Left lung (tissue), 4 donors: ENCODE measurements at regions not wholly inside any gene's neighbourhood (a gene's known extent, or its start where the extent isn't known, plus 50 kb on each side); places are given as distances from the start of the nearest gene placed in this dataset.

Experiments used
- ATAC-seq: fragments of 200-7000 bp; cut with Tn5 transposase; one replicate; pipeline ENCODE4 v1.9.1; 2020; ENCODE audit warnings: moderate library complexity
- DNase-seq, 4 donors: peaks; one replicate each; pipeline ENCODE4 v3.0.0-alpha.2; 2013 to 2020
- H3K27ac ChIP-seq, 2 donors: fragments of 200-600 bp; sonication (generic) in 1 of 2; one replicate each; pipeline versions ENCODE4 v1.5.0 to v1.8.0; 2020 to 2021
- H3K27me3 ChIP-seq, 2 donors: fragments of 200-600 bp; sonication (generic) in 1 of 2; one replicate each; pipeline versions ENCODE4 v1.5.0 to v1.8.0; 2020 to 2021
- H3K36me3 ChIP-seq, 2 donors: fragments of 200-600 bp; sonication (generic) in 1 of 2; one replicate each; pipeline versions ENCODE4 v1.5.0 to v1.8.0; 2020 to 2021
- H3K4me1 ChIP-seq, 2 donors: fragments of 200-600 bp; one replicate each; pipeline ENCODE4 v1.8.0; 2021
- H3K4me3 ChIP-seq, 2 donors: fragments of 200-600 bp; sonication (generic) in 1 of 2; one replicate each; pipeline versions ENCODE4 v1.5.0 to v1.8.0; 2020 to 2021; ENCODE audit warnings: mild to moderate bottlenecking in 1 of 2
- H3K9me3 ChIP-seq, 2 donors: fragments of 200-600 bp; sonication (generic) in 1 of 2; one replicate each; pipeline versions ENCODE4 v1.5.0 to v1.8.0; 2020 to 2021
- CTCF ChIP-seq, 2 donors: fragments of 200-600 bp; sonication (generic) in 1 of 2; IDR thresholded peaks; one replicate each; pipeline versions ENCODE4 v1.5.0 to v1.8.0; 2021; ENCODE audit warnings: antibody characterized with exemption in 2 of 2
- intact Hi-C, 2 donors: fragments of 100-400 bp; cut with DNase I; formaldehyde crosslinking; loops; one replicate each; pipeline versions ENCODE4 v1.11.2 to v1.14.2; 2022
- donor health status: DM: no; HTN: yes; CAD: no.
- donor health status: DM: no; HTN: no; CAD: no.

GRCh38 chr5:2656206-2656605 is 95.3 kb downstream of the IRX2 start:
- TF ChIP-seq CTCF (IDR thresholded peaks at IDR 0.05), result no peak
- Histone ChIP-seq H3K27me3 (peaks cover 0 to 40% of the 10 kb centered on the region in 2 donors), H3K36me3 (no peaks in the 10 kb centered on the region), H3K27ac (no peak overlapping the region), H3K9me3 (no peaks in the 10 kb centered on the region), H3K4me3 (no peak overlapping the region), H3K4me1 (no peaks in the 10 kb centered on the region)
- intact Hi-C loops, result no loop called here
- DNase-seq (no peak), ATAC-seq (no peak)

DNA sequence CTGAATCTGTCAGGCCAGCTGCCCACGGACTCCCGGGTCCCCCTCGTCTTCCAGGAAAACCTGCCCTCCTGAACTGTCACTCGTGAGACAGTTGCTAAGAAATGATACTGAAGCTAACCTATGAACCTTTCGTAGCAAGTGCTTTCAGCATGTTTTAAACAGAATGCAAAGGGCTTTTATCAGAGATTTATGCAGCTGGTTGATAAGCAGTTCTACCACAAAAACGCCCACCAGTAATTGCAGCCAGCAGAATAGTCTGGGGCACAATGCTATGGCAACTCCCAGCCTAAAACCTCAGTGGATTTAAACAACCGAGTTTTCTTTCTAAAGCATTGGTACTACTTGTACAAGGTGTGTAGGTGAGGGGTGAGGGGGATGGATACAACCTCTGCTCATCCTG is 97.5 kb downstream of the IRX2 start:
- peaks cover 0 to 24% of the 10 kb centered on the region in 2 donors for H3K27me3 ChIP-seq
- no peak for ATAC-seq
- DNase-seq, result no peak
- no peak overlapping the region for H3K4me3 ChIP-seq
- H3K27ac ChIP-seq, result no peak overlapping the region
- no peaks in the 10 kb centered on the region for H3K9me3 ChIP-seq
- no peaks in the 10 kb centered on the region for H3K4me1 ChIP-seq
- intact Hi-C loops, result no loop called here
- H3K36me3 ChIP-seq, result no peaks in the 10 kb centered on the region
- no peak for TF ChIP-seq CTCF (IDR thresholded peaks at IDR 0.05)

DNA sequence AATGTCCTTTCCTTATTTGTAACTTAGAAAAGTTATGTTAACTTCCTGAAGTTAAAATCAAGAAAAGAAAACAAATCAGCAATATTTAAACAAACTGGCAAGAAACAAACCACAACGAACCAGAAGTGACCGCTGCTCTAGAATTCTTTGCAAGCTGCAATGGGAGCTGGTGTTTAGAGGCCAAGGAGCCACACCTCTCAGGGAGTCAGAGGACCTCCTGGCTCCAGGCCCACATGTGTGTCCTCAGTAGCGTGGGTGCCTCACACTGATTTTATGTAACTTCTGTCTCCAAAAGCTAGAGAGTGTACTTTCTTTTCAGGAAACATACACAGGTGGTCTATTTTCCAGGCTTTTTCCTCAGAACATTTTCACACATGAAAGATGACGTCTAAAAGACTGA is 100.4 kb downstream of the IRX2 start:
- no peak for ATAC-seq
- Histone ChIP-seq H3K4me1 (no peaks in the 10 kb centered on the region), H3K4me3 (no peak overlapping the region), H3K27me3 (no peaks in the 10 kb centered on the region), H3K36me3 (no peaks in the 10 kb centered on the region), H3K9me3 (no peaks in the 10 kb centered on the region), H3K27ac (no peak overlapping the region)
- intact Hi-C loops, result no loop called here
- TF ChIP-seq CTCF (IDR thresholded peaks at IDR 0.05), result no peak
- DNase-seq, result no peak

DNA sequence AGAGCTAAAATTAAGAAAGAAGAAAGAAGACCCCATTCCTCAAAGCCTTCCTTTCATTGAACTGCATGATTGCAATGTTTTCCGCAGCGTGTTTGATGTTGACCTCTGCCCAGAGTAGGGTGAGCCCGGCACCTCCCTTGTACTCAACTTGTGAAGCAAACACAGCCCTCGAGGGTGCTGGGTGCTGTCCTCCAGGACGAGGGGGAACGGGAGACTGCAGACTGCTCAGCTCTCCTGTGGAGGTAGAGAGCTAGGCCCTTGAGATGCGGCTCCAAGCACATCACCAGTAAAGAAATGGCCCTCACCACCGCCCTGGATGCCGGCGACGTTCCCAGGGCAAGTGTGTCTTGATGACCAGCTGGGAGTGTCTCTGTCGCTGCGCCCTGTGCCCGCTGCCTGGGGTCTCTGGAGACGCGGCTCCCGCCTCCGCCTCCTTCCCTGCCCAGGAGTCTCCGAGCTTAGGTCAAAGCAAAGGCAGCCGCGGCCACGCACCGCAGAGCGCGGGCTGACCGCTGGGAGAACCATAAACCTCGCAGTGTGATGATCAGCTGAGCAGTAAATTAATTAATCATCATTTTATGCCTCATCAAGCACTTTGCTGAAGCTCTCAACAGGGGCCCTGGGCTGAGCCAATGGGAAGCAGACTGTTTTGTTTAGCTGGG is 108.7 kb downstream of the IRX2 start:
- ATAC-seq (no peak), DNase-seq (peak in 1 of 4 donors; percentile 74)
- H3K27ac ChIP-seq, result no peak overlapping the region
- H3K36me3 ChIP-seq, result no peaks in the 10 kb centered on the region
- no peak overlapping the region for H3K4me3 ChIP-seq
- H3K9me3 ChIP-seq, result no peaks in the 10 kb centered on the region
- no peak for TF ChIP-seq CTCF (IDR thresholded peaks at IDR 0.05)
- intact Hi-C loops, result no loop called here
- peaks cover 0 to 5% of the 10 kb centered on the region in 2 donors for H3K27me3 ChIP-seq
- no peaks in the 10 kb centered on the region for H3K4me1 ChIP-seq

DNA sequence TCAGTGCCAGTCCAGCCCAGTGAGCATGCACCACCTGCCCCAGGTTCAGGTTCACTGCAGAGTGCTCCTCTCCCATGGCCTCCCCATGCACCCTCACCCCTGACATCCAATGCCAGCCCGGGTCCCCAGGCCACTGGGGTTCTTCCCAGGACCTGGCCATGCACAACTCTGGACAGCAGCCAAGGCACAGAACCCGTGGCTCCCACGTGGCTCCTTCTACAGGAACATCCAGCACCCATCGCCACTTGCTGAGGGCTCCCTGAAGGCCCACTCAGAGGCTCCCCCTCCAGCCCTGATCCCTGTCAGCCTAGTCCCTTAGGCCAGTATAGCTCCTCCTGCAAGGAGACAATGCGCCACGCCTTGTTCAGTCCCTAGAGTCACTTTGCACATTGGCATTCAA is 110.8 kb downstream of the IRX2 start:
- Histone ChIP-seq H3K9me3 (no peaks in the 10 kb centered on the region), H3K4me1 (no peaks in the 10 kb centered on the region), H3K27ac (no peak overlapping the region), H3K4me3 (no peak overlapping the region), H3K36me3 (no peaks in the 10 kb centered on the region), H3K27me3 (peaks cover 0 to 11% of the 10 kb centered on the region in 2 donors)
- no peak for ATAC-seq
- peak in 1 of 4 donors; percentile 65 for DNase-seq
- intact Hi-C loops, result no loop called here
- no peak for TF ChIP-seq CTCF (IDR thresholded peaks at IDR 0.05)
